ENCODE measurements at regions not wholly inside any gene's neighbourhood (a gene's known extent, or its start where the extent isn't known, plus 50 kb on each side); places are given as distances from the start of the nearest gene placed in this dataset.

DNA sequence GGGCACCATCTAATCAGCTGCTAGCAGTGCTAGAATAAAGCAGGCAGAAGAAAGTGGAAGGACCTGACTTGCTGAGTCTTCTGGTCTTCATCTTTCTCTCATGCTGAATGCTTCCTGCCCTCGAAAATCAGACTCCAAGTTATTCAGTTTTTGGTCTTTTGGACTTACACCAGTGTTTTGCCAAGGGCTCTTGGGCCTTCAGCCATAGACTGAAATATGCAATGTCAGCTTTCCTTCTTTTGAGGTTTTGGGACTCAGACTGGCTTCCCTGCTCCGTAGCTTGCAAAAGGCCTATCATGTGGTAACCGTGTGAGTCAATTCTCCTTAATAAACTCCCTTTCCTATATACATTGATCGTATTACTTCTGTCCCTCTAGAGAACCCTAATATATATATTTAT, 159.3 kb downstream of the SLCO1B3 start:
- TF ChIP-seq CTCF (conservative IDR thresholded peaks at IDR 0.05; ENCODE audit: low read depth, low read length) (no peak), EZH2 (IDR thresholded peaks at IDR 0.05; ENCODE audit: borderline replicate concordance, low read depth, low read length, poor library complexity, severe bottlenecking) (no peak)
